Keratinocyte (primary cell): ENCODE measurements at regions not wholly inside any gene's neighbourhood (a gene's known extent, or its start where the extent isn't known, plus 50 kb on each side); places are given as distances from the start of the nearest gene placed in this dataset.

Experiments
- DNase-seq: peaks from one replicate; pipeline ENCODE4 v3.0.0-alpha.2; 2011; ENCODE audit warnings: low read depth, missing footprints, low spot score
- FAIRE-seq: peaks from 2 replicates; lab custom pipeline; 2011; peaks lifted over from hg19 to GRCh38; lab: Jason Lieb, UNC
- H2AFZ ChIP-seq: 2 replicates; pipeline ENCODE4 v1.6.0; 2012; ENCODE audit warnings: low read length, control low read depth, inconsistent platforms; ENCODE audit not compliant: control insufficient read depth
- H3K27ac ChIP-seq: 2 replicates; pipeline ENCODE4 v1.5.1; 2011; ENCODE audit warnings: low read length; ENCODE audit not compliant: control insufficient read depth, insufficient read depth
- H3K27me3 ChIP-seq: 3 replicates; pipeline ENCODE4 v1.6.0; 2011; ENCODE audit warnings: low read length; ENCODE audit not compliant: control insufficient read depth, insufficient read depth; ENCODE audit errors: extremely low read depth
- H3K36me3 ChIP-seq, 2 experiments: 2 replicates in 1 of 2; 3 replicates in 1 of 2; pipeline ENCODE4 v1.5.1; 2011; ENCODE audit warnings: low read length in 2 of 2, mild to moderate bottlenecking in 1 of 2; ENCODE audit not compliant: control insufficient read depth in 2 of 2, insufficient read depth in 2 of 2; ENCODE audit errors: extremely low read depth in 1 of 2
- H3K4me1 ChIP-seq: 3 replicates; pipeline ENCODE4 v1.5.1; 2011; ENCODE audit warnings: low read length; ENCODE audit not compliant: control insufficient read depth, insufficient read depth; ENCODE audit errors: extremely low read depth
- H3K4me2 ChIP-seq: 3 replicates; pipeline ENCODE4 v1.6.0; 2011; ENCODE audit warnings: low read depth, low read length; ENCODE audit not compliant: control insufficient read depth, insufficient read depth; ENCODE audit errors: extremely low read depth
- H3K4me3 ChIP-seq, 3 experiments: fragments of 200-600 bp in 1 of 3; sonication (generic) in 1 of 3; 2 replicates in 2 of 3; 3 replicates in 1 of 3; pipeline ENCODE4 v1.5.1; 2011 to 2016; ENCODE audit warnings: low read length in 3 of 3, mild to moderate bottlenecking in 3 of 3, control low read depth in 2 of 3, inconsistent platforms in 1 of 3, low read depth in 1 of 3, mixed read lengths in 1 of 3, mixed run types in 1 of 3, moderate library complexity in 1 of 3; ENCODE audit not compliant: control insufficient read depth in 2 of 3, insufficient read depth in 2 of 3; ENCODE audit errors: extremely low read depth in 1 of 3
- H3K79me2 ChIP-seq: 2 replicates; pipeline ENCODE4 v1.6.0; 2012; ENCODE audit warnings: low read length; ENCODE audit not compliant: control insufficient read depth, insufficient read depth
- H3K9ac ChIP-seq: 3 replicates; pipeline ENCODE4 v1.6.0; 2011; ENCODE audit warnings: low read length; ENCODE audit not compliant: control insufficient read depth, insufficient read depth; ENCODE audit errors: extremely low read depth
- H3K9me1 ChIP-seq: 3 replicates; pipeline ENCODE4 v1.6.0; 2011; ENCODE audit warnings: low read length; ENCODE audit not compliant: control insufficient read depth, insufficient read depth; ENCODE audit errors: extremely low read depth
- H3K9me3 ChIP-seq: 2 replicates; pipeline ENCODE4 v1.5.1; 2012; ENCODE audit warnings: low read depth, low read length; ENCODE audit not compliant: control insufficient read depth
- H4K20me1 ChIP-seq: 3 replicates; pipeline ENCODE4 v1.6.0; 2011; ENCODE audit warnings: low read length; ENCODE audit not compliant: control insufficient read depth, insufficient read depth; ENCODE audit errors: extremely low read depth
- CTCF ChIP-seq, 3 experiments: IDR thresholded peaks in 1 of 3; conservative IDR thresholded peaks in 1 of 3; optimal IDR thresholded peaks in 1 of 3; 2 replicates in 2 of 3; 3 replicates in 1 of 3; pipeline versions ENCODE3 to v1.5.1; 2011; ENCODE audit warnings: low read length in 3 of 3, mild to moderate bottlenecking in 3 of 3, moderate library complexity in 2 of 3, control low read depth in 1 of 3, inconsistent platforms in 1 of 3; ENCODE audit not compliant: insufficient read depth in 2 of 3; ENCODE audit errors: extremely low read depth in 1 of 3
- EZH2 ChIP-seq: IDR thresholded peaks from one replicate; pipeline ENCODE4 v1.6.1; 2012; ENCODE audit warnings: inconsistent platforms, mild to moderate bottlenecking, low read length, moderate library complexity
- dilution Hi-C: fragments of 300-500 bp; cut with MboI; formaldehyde crosslinking; loops from one replicate; pipeline ENCODE4 v1.7.0; 2020; ENCODE audit warnings: low sequenced_read_pairs; ENCODE audit not compliant: extremely low pct_ligation_motif_present

- no peak overlapping the region for H3K9ac ChIP-seq
- no peak overlapping the region for H3K27ac ChIP-seq
- H3K4me2 ChIP-seq = no peak overlapping the region
- H3K79me2 ChIP-seq = no peaks in the 10 kb centered on the region
- H3K36me3 ChIP-seq = no peaks in the 10 kb centered on the region
- no peaks in the 10 kb centered on the region for H3K27me3 ChIP-seq
- H3K9me3 ChIP-seq = peaks cover 24% of the 10 kb centered on the region
- TF ChIP-seq EZH2 = no peak
- no peak for TF ChIP-seq CTCF (optimal IDR thresholded peaks at IDR 0.05 in 1 of 3, IDR thresholded peaks at IDR 0.05 in 1 of 3, conservative IDR thresholded peaks at IDR 0.05 in 1 of 3; ENCODE audit: extremely low read depth in 1 of 3, insufficient read depth in 2 of 3, low read length in 3 of 3)
- H3K9me1 ChIP-seq = no peaks in the 10 kb centered on the region
- H3K4me3 ChIP-seq = no peak overlapping the region
- no peak overlapping the region for H2AFZ ChIP-seq
- FAIRE-seq = no peak
- no peaks in the 10 kb centered on the region for H4K20me1 ChIP-seq
- dilution Hi-C loops = no loop called here
- no peaks in the 10 kb centered on the region for H3K4me1 ChIP-seq
- no peak for DNase-seq
Observed at GRCh38 chr22:48426466-48427380, 1401.0 kb downstream of the BRD1 start.

GRCh38 chr22:48425641-48426040 is 1402.0 kb downstream of the BRD1 start:
- Histone ChIP-seq H3K9me3 (peaks cover 23% of the 10 kb centered on the region), H3K36me3 (no peaks in the 10 kb centered on the region), H3K4me3 (no peak overlapping the region), H4K20me1 (no peaks in the 10 kb centered on the region), H3K27ac (no peak overlapping the region), H3K4me2 (no peak overlapping the region), H3K4me1 (no peaks in the 10 kb centered on the region), H3K27me3 (no peaks in the 10 kb centered on the region), H3K79me2 (no peaks in the 10 kb centered on the region), H2AFZ (no peak overlapping the region), H3K9me1 (no peaks in the 10 kb centered on the region), H3K9ac (no peak overlapping the region)
- no peak for FAIRE-seq
- no peak for DNase-seq
- TF ChIP-seq CTCF (optimal IDR thresholded peaks at IDR 0.05 in 1 of 3, IDR thresholded peaks at IDR 0.05 in 1 of 3, conservative IDR thresholded peaks at IDR 0.05 in 1 of 3; ENCODE audit: extremely low read depth in 1 of 3, insufficient read depth in 2 of 3, low read length in 3 of 3) (no peak), EZH2 (no peak)
- dilution Hi-C loops = no loop called here
